ENCODE measurements at regions not wholly inside any gene's neighbourhood (a gene's known extent, or its start where the extent isn't known, plus 50 kb on each side); places are given as distances from the start of the nearest gene placed in this dataset.

DNA sequence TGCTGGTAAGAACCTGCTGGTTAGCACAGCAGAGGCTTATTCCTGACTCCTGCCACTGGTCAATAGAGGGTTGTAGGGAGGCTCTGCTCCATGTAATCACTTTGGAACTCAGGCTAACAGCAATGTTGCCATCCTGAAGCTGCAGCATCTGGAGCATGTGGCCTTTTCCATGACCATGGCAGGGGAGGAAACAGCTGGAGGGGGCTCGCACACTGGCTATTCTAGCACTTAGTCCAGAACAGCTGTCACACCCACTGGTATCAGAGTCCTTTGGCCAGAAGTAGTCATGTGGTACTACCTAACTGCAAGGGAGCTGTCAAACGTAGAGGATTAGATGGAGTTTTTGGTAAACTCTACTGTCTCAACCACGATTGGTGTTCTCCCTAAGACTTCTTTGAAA, 450.0 kb downstream of the RPS24 start:
- Histone ChIP-seq H3K27me3 (ENCODE audit: insufficient read depth, low read depth) (peaks cover 7% of the 10 kb centered on the region; the same call in 1 of the 2 replicates), H3K4me2 (no peak overlapping the region), H4K20me1 (ENCODE audit: insufficient read depth) (no peaks in the 10 kb centered on the region), H3K36me3 (ENCODE audit: low read depth) (no peaks in the 10 kb centered on the region), H3K79me2 (ENCODE audit: low read depth) (no peaks in the 10 kb centered on the region), H3K9me2 (ENCODE audit: insufficient read depth) (no peaks in the 10 kb centered on the region), H2AFZ (no peak overlapping the region), H3K4me3 (no peak overlapping the region), H3K27ac (no peak overlapping the region), H3F3A (ENCODE audit: insufficient read depth, low read depth) (no peaks in the 10 kb centered on the region), H3K4me1 (replicated peaks; ENCODE audit: insufficient read depth) (no peaks in the 10 kb centered on the region), H3K9me3 (ENCODE audit: insufficient read depth, low read depth) (no peaks in the 10 kb centered on the region)
- BruUV-seq (replicated peaks) = no TSS peak
- POLR2A ChIA-PET (ENCODE audit: unreplicated experiment) = no interaction called here
- TF ChIP-seq EZH2 (IDR thresholded peaks at IDR 0.05; ENCODE audit: low read depth) = no peak
- TF ChIP-seq CTCF (conservative IDR thresholded peaks at IDR 0.05) = no peak
- CTCF ChIA-PET = no interaction called here
- DNase-seq = no peak
- intact Hi-C loops (cut with micrococcal nuclease; ENCODE audit: unreplicated experiment) = no loop called here

DNA sequence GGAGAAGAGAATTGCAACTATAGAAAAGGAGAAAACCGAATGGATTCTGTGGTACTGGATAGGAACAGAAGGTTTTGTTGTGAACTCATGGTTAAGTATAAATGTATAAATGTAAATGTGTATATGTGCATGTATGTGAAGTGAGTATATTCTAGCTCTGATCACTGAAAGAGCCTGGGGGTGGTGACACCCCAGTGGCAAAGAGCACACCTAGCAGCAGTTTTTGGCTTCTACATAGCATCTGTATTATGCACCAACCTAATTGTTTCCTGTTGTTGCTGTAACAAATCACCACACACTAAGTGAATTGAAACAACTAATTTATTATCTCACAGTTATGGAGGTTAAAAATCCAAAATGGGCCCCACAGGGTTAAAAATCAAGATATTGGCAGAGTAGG, 455.4 kb downstream of the RPS24 start:
- H3K4me2 ChIP-seq = no peak overlapping the region
- H3F3A ChIP-seq (ENCODE audit: insufficient read depth, low read depth) = no peaks in the 10 kb centered on the region
- no peaks in the 10 kb centered on the region for H4K20me1 ChIP-seq (ENCODE audit: insufficient read depth)
- H3K9me3 ChIP-seq (ENCODE audit: insufficient read depth, low read depth) = peaks cover 4% of the 10 kb centered on the region; the same call in 1 of the 2 replicates
- H3K4me1 ChIP-seq (replicated peaks; ENCODE audit: insufficient read depth) = no peaks in the 10 kb centered on the region
- ChIA-PET CTCF (no interaction called here), POLR2A (ENCODE audit: unreplicated experiment) (no interaction called here)
- no TSS peak for BruUV-seq (replicated peaks)
- no peak overlapping the region for H3K27ac ChIP-seq
- no peaks in the 10 kb centered on the region for H3K79me2 ChIP-seq (ENCODE audit: low read depth)
- no peak for DNase-seq
- H3K27me3 ChIP-seq (ENCODE audit: insufficient read depth, low read depth) = no peaks in the 10 kb centered on the region
- H3K36me3 ChIP-seq (ENCODE audit: low read depth) = no peaks in the 10 kb centered on the region
- no peak overlapping the region for H3K4me3 ChIP-seq
- intact Hi-C loops (cut with micrococcal nuclease; ENCODE audit: unreplicated experiment) = no loop called here
- TF ChIP-seq CTCF (conservative IDR thresholded peaks at IDR 0.05) (no peak), EZH2 (IDR thresholded peaks at IDR 0.05; ENCODE audit: low read depth) (no peak)
- H3K9me2 ChIP-seq (ENCODE audit: insufficient read depth) = no peaks in the 10 kb centered on the region
- H2AFZ ChIP-seq = no peak overlapping the region

DNA sequence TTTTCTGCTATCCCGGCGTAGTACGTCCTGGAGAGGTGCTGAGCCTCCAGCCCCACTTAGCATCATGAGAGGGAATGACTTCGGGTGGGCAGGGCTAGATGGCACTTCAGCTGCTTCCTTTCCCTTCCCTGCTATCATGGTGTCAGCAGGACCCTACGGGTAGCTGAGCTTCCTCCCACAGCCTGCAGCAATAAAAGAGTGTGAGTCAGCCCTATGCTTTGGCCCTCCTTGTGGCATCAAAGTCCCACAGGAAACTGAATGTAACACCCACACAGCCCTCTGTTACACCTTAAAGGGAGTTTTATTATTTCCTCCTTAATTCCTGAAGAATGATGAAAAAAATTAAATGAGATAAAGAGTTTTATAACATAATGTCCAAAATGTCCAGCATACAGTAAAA, 458.1 kb downstream of the RPS24 start:
- H3K9me2 ChIP-seq (ENCODE audit: insufficient read depth) = no peaks in the 10 kb centered on the region; the same call in 1 of the 2 replicates
- H3F3A ChIP-seq (ENCODE audit: insufficient read depth, low read depth) = no peaks in the 10 kb centered on the region
- POLR2A ChIA-PET (ENCODE audit: unreplicated experiment) = no interaction called here
- TF ChIP-seq EZH2 (IDR thresholded peaks at IDR 0.05; ENCODE audit: low read depth) (no peak), CTCF (conservative IDR thresholded peaks at IDR 0.05) (no peak)
- no TSS peak for BruUV-seq (replicated peaks)
- no peaks in the 10 kb centered on the region for H3K4me1 ChIP-seq (replicated peaks; ENCODE audit: insufficient read depth)
- no peaks in the 10 kb centered on the region for H4K20me1 ChIP-seq (ENCODE audit: insufficient read depth)
- no peak overlapping the region for H3K27ac ChIP-seq
- H3K4me3 ChIP-seq = no peak overlapping the region
- H2AFZ ChIP-seq = no peak overlapping the region
- peaks cover 4% of the 10 kb centered on the region; the same call in 1 of the 2 replicates for H3K9me3 ChIP-seq (ENCODE audit: insufficient read depth, low read depth)
- DNase-seq = no peak
- H3K79me2 ChIP-seq (ENCODE audit: low read depth) = no peaks in the 10 kb centered on the region
- H3K4me2 ChIP-seq = no peak overlapping the region
- no peaks in the 10 kb centered on the region for H3K27me3 ChIP-seq (ENCODE audit: insufficient read depth, low read depth)
- intact Hi-C loops (cut with micrococcal nuclease; ENCODE audit: unreplicated experiment) = no loop called here
- no peaks in the 10 kb centered on the region for H3K36me3 ChIP-seq (ENCODE audit: low read depth)
- CTCF ChIA-PET = no interaction called here

Measured in PC-9 (cell line).